Right cardiac atrium (tissue), 5 donors: ENCODE measurements at regions not wholly inside any gene's neighbourhood (a gene's known extent, or its start where the extent isn't known, plus 50 kb on each side); places are given as distances from the start of the nearest gene placed in this dataset.

Source experiments
- ATAC-seq, 2 donors: fragments of 200-7000 bp; cut with Tn5 transposase; one replicate each; pipeline versions ENCODE4 v1.8.0 to v1.9.1; 2020; ENCODE audit warnings: moderate library complexity in 2 of 2, mild to moderate bottlenecking in 1 of 2
- DNase-seq, 3 donors: peaks; one replicate each; pipeline ENCODE4 v3.0.0-alpha.2; 2020
- H3K27ac ChIP-seq: one replicate; pipeline ENCODE4 v1.5.1; 2013; ENCODE audit warnings: mild to moderate bottlenecking, low read length, control low read depth, moderate library complexity
- H3K27me3 ChIP-seq: one replicate; pipeline ENCODE4 v1.6.1; 2013; ENCODE audit not compliant: control insufficient read depth, insufficient read depth
- H3K4me1 ChIP-seq: one replicate; pipeline ENCODE4 v1.6.1; 2013; ENCODE audit warnings: low read length; ENCODE audit not compliant: control insufficient read depth, insufficient read depth
- H3K4me3 ChIP-seq: one replicate; pipeline ENCODE4 v1.5.1; 2013; ENCODE audit warnings: low read length, control low read depth
- H3K9me3 ChIP-seq: one replicate; pipeline ENCODE4 v1.6.1; 2013; ENCODE audit warnings: low read length; ENCODE audit not compliant: control insufficient read depth
- WGBS: extraction: QIAGEN DNeasy Blood & Tissue Kit; methylation state at CpG from one replicate; pipeline ENCODE4 v1.1.7; 2013; 5-methylcytosine and 5-hydroxymethylcytosine counted together
- intact Hi-C, 4 donors: fragments of 100-400 bp; cut with DNase I; formaldehyde crosslinking; loops; one replicate each; pipeline versions ENCODE4 v1.11.0 to v1.14.0; 2022 to 2023
- donor health status: healthy with polysubstance abuse.
- donor health status: DM: no; HTN: yes; CAD: no.
- donor health status: DM: no; HTN: no; CAD: no.
- donor health status: DM: no; HTN: yes; CAD: no; lungs with severe emphysema.
- donor health status: DM: yes; HTN: yes; CAD: no.

DNA sequence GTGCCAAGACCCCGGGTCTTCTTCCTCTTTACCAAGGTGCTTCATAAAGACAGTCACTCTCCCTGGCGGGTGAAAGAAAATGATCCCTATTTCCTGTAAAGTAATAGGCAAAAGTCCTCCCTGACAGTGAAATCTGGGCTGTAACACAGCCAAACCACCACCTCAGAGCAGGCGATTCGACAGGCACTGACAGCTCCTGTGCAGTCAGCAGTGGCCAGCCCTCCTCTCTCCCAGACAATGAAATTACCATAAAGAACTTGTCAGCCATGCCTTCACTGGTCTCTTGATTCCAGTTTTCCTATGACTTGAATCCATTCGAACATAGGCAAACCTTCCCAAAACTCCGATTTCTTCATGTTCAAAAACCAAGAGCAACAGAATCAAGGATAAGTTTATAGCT lies 492.2 kb upstream of the DAB1 start:
- Histone ChIP-seq H3K27me3 (no peaks in the 10 kb centered on the region), H3K4me3 (no peak overlapping the region), H3K27ac (no peak overlapping the region), H3K4me1 (no peaks in the 10 kb centered on the region), H3K9me3 (no peaks in the 10 kb centered on the region)
- intact Hi-C loops: no loop called here
- 74% methylated on average over 6 of the region's 6 CpGs for WGBS
- no peak for DNase-seq
- ATAC-seq: no peak

DNA sequence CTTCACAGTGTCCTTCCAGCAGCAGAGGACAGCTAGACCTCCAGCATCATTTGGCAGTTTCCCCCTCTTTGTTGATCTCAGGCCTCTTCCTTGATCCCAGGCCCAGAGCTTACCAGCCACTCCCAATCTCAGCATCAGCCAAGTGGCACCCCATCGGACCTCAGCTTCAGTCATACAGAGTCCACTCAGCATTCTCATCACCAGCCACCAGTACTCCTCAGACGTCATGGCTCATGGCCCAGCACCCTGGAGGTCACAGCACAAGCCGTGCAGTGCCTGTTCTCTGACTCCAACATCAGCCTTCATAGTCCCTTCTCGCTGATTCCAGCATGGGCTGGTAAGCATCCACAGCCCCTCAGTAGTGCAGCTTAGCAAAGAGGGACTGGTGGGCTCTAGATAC lies 487.6 kb upstream of the DAB1 start:
- intact Hi-C loops: no loop called here
- Histone ChIP-seq H3K4me3 (no peak overlapping the region), H3K27me3 (no peaks in the 10 kb centered on the region), H3K9me3 (no peaks in the 10 kb centered on the region), H3K4me1 (no peaks in the 10 kb centered on the region), H3K27ac (no peak overlapping the region)
- no peak for DNase-seq
- 69% methylated on average over 4 of the region's 4 CpGs for WGBS
- ATAC-seq: no peak

DNA sequence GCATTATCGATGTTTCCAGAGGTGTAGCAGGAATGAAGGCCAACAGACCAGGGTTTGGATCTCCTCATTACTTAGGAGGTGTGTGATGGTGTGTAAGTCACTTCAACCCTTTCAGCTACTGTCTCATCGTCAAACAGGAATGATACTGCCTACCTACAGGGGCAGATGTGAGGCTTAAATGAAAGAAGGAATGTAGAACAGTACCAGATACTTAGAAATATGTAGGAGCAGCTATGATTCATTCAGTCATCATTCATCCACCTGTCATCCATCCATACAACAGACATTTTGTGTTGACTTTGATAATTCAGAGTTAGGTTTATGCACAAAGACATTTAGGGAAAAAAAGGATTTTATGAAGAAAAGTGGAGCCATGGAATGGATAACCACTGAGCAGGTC lies 486.9 kb upstream of the DAB1 start:
- H3K27ac ChIP-seq: no peak overlapping the region
- no peaks in the 10 kb centered on the region for H3K4me1 ChIP-seq
- no peak overlapping the region for H3K4me3 ChIP-seq
- H3K27me3 ChIP-seq: no peaks in the 10 kb centered on the region
- no peak for DNase-seq
- WGBS: 59% methylated on average over 2 of the region's 2 CpGs
- no peaks in the 10 kb centered on the region for H3K9me3 ChIP-seq
- ATAC-seq: no peak
- intact Hi-C loops: no loop called here

DNA sequence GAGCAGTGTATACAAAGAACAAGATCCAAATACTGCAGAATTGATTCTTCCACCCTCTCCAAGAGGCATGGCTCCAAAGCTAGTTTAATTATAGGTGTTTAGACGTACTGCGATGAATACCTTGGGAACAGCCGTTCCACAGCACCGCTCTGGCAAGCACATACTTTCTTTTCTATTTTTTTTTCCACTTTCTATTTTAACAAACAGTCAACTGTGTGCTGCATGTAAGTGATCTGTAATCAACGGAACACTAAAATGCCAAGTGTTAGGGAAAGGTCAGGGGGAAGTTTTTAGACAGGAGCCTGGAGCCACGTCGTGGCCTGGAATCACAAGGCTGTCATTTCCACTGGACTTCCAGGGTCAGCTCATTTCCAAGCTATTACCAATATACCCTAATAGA lies 486.4 kb upstream of the DAB1 start:
- Histone ChIP-seq H3K27me3 (no peaks in the 10 kb centered on the region), H3K9me3 (no peaks in the 10 kb centered on the region), H3K27ac (no peak overlapping the region), H3K4me3 (no peak overlapping the region), H3K4me1 (no peaks in the 10 kb centered on the region)
- intact Hi-C loops: no loop called here
- no peak for DNase-seq
- WGBS: 52% methylated on average over 7 of the region's 7 CpGs
- no peak for ATAC-seq

DNA sequence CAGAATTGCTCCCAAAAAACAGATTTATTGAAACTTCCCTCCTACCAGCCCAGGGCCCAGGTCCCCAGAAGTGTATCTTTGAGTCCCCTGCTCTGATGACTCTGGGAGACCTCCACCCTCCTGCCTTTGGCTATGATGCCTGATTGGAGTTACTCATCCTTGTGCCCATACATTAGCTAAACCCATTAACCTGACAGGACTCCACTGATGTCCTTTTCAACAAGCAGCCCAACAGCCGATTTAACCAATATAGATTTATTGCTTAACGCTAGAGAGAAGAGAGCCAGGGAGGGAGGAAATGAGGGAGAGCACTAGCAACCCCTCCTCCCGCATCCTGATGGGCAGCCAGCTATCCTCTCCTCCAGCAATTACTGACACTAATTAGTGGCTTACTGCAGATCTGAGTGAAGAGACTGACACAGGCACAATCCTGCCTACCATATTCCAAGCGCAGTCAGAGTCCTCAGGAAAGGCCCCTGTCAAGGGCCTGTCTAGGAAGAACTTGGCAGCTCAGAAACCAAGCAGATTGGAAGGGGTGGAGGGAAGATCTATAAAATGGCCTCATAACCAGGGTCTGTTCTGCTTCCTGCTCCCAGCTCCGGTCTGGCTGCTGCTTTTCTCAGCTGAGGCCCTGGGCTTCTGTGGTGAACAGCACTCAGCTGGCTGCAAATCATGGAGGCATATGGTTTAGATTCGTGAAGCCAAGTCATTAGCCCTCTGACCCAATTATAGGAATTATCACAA lies 484.5 kb upstream of the DAB1 start:
- no peak for ATAC-seq
- 56% methylated on average over 6 of the region's 6 CpGs for WGBS

DNA sequence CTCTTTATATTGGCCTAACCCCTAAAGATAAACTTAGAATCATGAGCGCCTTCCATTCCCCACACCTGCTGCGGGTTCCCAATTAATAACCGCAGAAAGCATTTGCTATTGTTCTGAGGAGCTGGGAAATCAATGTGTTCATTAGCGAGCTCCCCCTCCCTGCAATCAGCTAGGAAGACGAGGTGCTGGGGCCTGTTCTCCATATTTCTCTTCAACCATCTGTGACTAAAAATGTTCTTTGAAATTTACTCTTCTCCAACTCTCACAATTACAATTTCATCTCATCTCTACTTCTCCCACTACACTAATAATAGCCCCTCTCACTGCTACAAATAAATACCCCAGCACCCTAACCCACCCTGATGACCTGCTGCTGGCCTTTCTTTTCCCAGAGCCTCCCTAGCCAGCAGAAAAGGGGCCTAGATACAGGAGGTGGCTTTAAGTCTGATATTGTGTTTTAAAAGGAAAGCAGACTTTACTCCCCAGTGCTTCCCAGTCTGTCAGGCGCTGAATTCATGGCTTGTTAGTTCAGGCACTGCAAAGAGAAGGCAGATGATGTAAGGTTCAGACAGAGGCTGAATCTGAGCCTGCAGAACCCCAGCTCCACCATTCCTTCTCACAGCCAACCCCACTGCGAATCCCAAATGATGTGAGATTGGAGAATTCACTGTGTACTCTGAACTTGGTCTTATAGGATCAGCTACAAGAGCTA lies 477.5 kb upstream of the DAB1 start:
- H3K27me3 ChIP-seq: no peaks in the 10 kb centered on the region
- H3K9me3 ChIP-seq: no peaks in the 10 kb centered on the region
- no peaks in the 10 kb centered on the region for H3K4me1 ChIP-seq
- no peak for ATAC-seq
- intact Hi-C loops: no loop called here
- H3K4me3 ChIP-seq: no peak overlapping the region
- H3K27ac ChIP-seq: no peak overlapping the region
- DNase-seq: no peak
- 86% methylated on average over 7 of the region's 7 CpGs for WGBS

More for the DNA sequence above, 484.5 kb upstream of the DAB1 start:
- Histone ChIP-seq H3K4me3 (no peak overlapping the region), H3K27ac (no peak overlapping the region), H3K9me3 (no peaks in the 10 kb centered on the region), H3K27me3 (no peaks in the 10 kb centered on the region), H3K4me1 (no peaks in the 10 kb centered on the region)
- DNase-seq: no peak
- intact Hi-C loops: no loop called here

DNA sequence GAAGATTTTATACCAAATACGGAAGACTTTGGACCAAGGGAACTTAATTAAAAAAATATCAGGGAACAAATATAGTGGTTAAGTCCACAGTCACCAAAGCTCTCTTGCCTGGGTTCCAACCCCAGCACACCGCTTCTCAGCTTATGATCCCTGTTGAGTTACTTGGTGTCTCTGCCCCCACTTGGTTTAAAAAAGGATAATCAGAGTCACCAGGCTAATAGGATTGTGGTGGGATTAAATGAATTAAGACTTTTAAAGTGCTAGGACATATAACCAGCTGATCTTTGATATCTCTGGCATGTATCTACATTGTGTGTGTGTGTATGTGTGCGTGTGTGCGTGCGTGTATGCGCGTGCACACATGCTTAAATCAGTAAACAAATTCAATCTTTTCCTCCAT lies 474.7 kb upstream of the DAB1 start:
- no peaks in the 10 kb centered on the region for H3K4me1 ChIP-seq
- H3K4me3 ChIP-seq: no peak overlapping the region
- no peaks in the 10 kb centered on the region for H3K27me3 ChIP-seq
- intact Hi-C loops: no loop called here
- H3K9me3 ChIP-seq: no peaks in the 10 kb centered on the region
- ATAC-seq (no peak), DNase-seq (no peak)
- no peak overlapping the region for H3K27ac ChIP-seq
- WGBS: 85% methylated on average over 7 of the region's 7 CpGs

DNA sequence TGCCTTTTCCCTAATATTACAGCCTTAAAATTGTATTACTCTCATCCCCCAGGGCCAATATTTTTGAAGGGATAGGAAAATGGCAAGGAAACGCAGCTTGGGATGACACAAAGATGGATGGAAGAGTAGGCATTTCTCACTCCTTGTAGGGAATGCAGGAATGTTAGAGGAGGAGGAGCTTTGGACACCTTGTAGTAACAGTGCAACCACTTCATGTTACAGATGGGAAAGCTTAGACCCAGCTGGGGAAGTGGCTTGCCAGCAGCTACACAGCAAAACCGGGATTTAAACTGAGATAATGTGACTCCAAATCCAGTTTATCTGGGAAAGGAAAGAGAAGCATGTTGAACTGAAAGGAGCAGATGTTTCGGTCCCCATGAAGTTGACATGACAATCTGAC lies 473.7 kb upstream of the DAB1 start:
- Histone ChIP-seq H3K27me3 (no peaks in the 10 kb centered on the region), H3K4me3 (no peak overlapping the region), H3K9me3 (no peaks in the 10 kb centered on the region), H3K4me1 (no peaks in the 10 kb centered on the region), H3K27ac (no peak overlapping the region)
- 46% methylated on average over 3 of the region's 3 CpGs for WGBS
- DNase-seq: no peak
- intact Hi-C loops: no loop called here
- ATAC-seq: no peak

DNA sequence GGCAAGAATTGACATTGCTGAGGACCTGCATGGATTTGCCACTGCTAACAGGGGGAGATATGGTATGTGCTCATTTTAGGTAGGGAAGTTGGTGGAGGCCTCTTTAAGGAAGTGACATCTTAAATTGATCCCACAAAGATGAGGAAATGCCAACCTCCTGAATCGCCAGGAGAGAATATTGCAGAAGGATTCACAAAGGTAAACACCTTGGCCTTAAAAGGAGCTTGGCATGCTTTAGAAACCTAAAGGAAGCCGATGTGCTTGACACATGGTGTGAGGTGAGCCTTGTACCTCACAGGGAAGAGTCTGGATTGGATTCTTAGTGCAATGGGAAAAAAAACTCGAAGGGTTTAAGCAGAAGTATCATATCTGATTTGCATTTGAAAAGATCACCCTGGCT lies 470.5 kb upstream of the DAB1 start:
- WGBS: 55% methylated on average over 3 of the region's 3 CpGs
- Histone ChIP-seq H3K9me3 (no peaks in the 10 kb centered on the region), H3K4me3 (no peak overlapping the region), H3K27me3 (no peaks in the 10 kb centered on the region), H3K4me1 (no peaks in the 10 kb centered on the region), H3K27ac (no peak overlapping the region)
- intact Hi-C loops: no loop called here
- ATAC-seq (no peak), DNase-seq (no peak)

DNA sequence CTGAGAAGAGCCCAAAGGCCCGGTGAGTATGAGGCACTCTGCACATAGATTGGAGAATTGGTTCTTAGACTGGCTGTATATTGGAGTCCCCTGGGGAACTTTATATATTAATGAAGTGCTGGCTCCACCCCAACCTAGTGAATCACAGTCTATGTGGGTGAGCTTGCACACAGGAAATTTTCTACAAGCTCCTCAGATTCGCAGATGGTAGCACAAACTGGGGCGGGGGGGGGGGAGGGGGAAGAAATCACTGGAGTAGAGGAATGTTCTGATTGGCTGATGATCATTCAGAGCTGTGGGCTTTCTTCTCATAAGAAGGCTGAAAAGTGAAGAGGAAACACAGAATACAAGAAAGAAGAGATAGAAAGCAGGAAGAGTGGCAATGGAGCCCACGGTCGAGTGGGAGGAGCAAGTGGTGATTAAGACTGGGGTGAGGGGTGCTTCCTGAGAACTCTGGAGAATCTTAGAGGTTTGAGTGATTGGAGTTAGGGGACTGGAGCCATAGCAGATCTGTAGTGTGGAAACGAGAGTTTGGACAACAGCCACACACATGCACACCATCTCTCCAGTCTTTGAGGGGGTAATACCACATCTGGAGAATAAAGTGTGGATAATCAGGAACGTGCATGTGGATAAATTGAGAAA lies 465.9 kb upstream of the DAB1 start:
- H3K9me3 ChIP-seq: no peaks in the 10 kb centered on the region
- DNase-seq: no peak
- intact Hi-C loops: no loop called here
- WGBS: 56% methylated on average over 7 of the region's 7 CpGs
- no peaks in the 10 kb centered on the region for H3K4me1 ChIP-seq
- no peaks in the 10 kb centered on the region for H3K27me3 ChIP-seq
- no peak for ATAC-seq
- no peak overlapping the region for H3K27ac ChIP-seq
- H3K4me3 ChIP-seq: no peak overlapping the region

DNA sequence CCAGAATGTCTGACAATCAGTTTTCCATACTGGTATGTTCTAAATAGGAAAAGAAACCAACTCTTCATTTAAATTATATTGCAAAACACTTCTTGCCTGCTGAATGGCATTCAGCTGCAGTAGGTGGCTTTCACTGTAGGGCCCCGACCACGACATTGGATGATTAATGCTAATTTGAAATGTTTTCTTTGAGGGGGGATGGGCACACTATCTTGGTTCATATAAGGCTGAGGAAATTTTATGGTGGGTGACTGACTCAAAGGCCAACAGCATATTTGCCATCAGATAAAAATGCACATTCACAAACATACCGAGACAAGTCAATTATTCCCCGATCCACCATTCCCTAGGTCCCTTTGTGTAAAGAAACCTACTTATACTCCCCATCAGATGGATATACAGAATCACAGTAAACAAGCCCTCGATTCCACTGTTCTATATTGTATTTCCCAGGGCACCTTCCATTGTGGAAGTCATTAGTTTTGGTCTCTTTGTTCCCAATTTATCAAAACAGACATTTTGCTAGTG lies 464.2 kb upstream of the DAB1 start:
- H3K9me3 ChIP-seq: no peaks in the 10 kb centered on the region
- H3K27me3 ChIP-seq: no peaks in the 10 kb centered on the region
- 66% methylated on average over 5 of the region's 5 CpGs for WGBS
- H3K4me1 ChIP-seq: no peaks in the 10 kb centered on the region
- DNase-seq: no peak
- H3K4me3 ChIP-seq: no peak overlapping the region
- intact Hi-C loops: no loop called here
- no peak overlapping the region for H3K27ac ChIP-seq
- ATAC-seq: no peak
